ENCODE measurements at regions not wholly inside any gene's neighbourhood (a gene's known extent, or its start where the extent isn't known, plus 50 kb on each side); places are given as distances from the start of the nearest gene placed in this dataset.

DNA sequence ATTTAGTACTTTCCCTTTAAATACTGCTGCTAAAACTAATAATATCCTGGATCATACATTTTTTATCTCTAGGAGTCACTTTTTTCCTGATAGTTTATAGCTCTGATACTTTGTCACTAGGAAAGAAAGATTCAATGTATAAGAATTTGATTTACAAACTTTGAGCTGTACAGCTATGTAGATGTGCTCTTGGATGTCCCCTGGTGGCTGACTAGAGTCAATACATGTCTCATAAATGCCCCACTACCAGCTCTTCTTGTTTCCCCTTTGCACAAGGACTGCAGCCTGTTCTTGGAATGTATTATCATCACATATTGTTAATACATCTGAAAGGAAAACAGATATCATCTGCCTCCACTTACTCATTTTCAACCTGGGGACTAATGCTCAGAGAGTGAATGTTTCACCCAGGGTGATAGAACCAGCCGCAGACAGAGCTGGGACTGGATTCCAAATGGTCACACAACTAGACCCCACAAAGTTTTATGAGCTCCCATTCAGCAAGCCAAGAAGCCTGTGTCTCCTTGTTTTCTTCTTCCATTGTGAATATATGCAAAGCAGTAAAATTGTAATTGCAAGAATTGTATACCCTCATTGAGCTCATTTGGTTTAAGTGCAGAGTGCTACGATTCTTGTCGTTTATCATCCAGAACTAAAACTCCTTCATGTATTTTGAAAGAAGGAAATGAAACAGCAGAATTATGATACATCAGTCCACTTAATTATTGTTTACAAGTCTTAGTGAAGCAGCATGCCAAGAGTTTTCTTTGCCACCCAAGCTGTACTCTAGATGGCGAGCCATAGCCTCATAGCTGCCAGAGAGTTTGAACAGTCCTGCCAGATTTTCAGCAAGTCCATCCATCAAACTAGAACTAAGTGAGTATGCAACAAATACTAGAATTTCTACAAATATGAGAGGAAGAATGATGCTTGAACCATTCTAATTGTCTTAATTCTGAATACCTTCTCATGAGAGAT is 261.6 kb upstream of the LMCD1 start:
- H3K4me3 ChIP-seq (ENCODE audit: low read depth, low read length): no peak overlapping the region
- no peak for DNase-seq (ENCODE audit: low read depth)
- TF ChIP-seq, protein P1, sequence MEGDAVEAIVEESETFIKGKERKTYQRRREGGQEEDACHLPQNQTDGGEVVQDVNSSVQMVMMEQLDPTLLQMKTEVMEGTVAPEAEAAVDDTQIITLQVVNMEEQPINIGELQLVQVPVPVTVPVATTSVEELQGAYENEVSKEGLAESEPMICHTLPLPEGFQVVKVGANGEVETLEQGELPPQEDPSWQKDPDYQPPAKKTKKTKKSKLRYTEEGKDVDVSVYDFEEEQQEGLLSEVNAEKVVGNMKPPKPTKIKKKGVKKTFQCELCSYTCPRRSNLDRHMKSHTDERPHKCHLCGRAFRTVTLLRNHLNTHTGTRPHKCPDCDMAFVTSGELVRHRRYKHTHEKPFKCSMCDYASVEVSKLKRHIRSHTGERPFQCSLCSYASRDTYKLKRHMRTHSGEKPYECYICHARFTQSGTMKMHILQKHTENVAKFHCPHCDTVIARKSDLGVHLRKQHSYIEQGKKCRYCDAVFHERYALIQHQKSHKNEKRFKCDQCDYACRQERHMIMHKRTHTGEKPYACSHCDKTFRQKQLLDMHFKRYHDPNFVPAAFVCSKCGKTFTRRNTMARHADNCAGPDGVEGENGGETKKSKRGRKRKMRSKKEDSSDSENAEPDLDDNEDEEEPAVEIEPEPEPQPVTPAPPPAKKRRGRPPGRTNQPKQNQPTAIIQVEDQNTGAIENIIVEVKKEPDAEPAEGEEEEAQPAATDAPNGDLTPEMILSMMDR (conservative IDR thresholded peaks at IDR 0.05; ENCODE audit: low read depth, low read length): peak; percentile 97

DNA sequence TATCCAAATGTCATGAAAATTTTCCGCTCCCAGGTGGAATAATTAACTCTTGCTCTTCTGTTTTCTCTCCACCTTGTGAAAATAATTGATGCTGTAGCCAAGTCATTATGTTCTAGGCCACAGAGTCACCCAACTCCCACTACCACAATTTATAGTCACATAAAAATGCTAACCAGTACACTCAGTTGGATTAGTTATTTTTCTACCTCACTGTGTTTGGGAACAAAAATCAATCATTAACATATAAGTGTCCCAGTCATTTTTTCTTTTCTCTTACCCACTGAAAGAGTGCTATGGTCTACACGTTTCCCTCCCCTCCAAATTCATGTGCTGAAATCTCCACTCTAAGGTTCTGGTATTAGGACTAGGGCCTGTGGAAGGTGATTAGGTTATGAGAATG is 255.6 kb upstream of the LMCD1 start:
- peak; percentile 39 for DNase-seq (ENCODE audit: low read depth)
- no peak overlapping the region for H3K4me3 ChIP-seq (ENCODE audit: low read depth, low read length)
- TF ChIP-seq, protein P1 (conservative IDR thresholded peaks at IDR 0.05; ENCODE audit: low read depth, low read length): no peak

DNA sequence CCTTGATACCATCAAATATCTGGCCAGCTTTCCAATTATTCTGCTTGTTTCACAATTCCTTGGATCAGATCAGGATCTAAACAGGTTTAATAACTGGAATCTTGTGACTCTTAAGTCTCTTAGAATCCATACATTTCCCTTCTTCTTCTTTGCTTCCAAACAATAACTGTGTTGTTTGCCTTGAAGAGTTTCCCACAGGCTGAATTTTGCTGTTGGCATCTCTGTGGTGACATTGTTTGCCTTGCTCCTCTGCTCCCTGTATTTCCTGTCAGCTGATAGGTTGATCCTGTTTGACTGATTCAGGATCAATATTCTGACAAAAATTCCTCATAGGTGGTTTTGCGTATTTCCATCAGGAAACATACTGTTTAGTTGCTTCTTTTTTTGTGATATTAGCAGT is 248.4 kb upstream of the LMCD1 start:
- H3K4me3 ChIP-seq (ENCODE audit: low read depth, low read length): no peak overlapping the region
- TF ChIP-seq, protein P1 (conservative IDR thresholded peaks at IDR 0.05; ENCODE audit: low read depth, low read length): no peak
- no peak for DNase-seq (ENCODE audit: low read depth)

DNA sequence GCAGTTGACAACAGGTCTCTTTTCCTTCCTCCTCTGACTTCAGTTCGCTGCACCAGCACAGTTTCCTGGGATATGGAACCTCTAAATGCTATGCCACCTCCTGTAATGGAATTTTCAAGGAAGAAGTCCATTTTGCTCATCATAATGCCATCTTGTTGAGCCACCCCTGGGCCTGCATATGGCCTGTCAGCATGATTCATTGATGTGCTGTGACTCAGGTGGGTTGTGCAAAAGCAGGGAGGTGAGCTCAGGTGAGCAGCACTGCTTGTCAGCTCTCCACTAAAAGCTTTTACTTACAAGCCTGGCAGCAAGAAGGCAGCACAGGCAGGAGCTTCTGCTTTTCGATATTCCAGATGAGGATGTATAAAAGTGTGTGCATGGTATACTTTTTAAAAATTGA is 247.1 kb upstream of the LMCD1 start:
- TF ChIP-seq, protein P1 (conservative IDR thresholded peaks at IDR 0.05; ENCODE audit: low read depth, low read length): no peak
- DNase-seq (ENCODE audit: low read depth): no peak
- no peak overlapping the region for H3K4me3 ChIP-seq (ENCODE audit: low read depth, low read length)

DNA sequence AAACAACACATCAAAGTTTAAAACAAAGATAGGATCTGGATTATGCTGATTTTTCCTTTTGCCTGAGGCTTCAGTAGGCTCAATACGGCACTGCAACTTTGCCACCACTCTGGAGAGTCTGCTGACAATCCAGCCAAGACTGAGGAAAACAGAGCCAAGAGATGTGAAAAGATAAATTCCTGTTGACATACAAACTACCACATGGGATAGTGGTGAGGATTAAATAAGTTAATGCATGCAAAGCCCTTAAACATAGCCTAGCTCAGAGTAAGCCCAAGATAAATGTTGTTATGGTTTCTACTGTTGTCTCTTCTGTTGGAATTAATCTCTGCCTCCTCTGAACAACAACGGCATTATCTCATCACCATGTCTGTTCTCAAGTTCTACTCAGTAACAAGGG is 245.9 kb upstream of the LMCD1 start:
- H3K4me3 ChIP-seq (ENCODE audit: low read depth, low read length): no peak overlapping the region
- TF ChIP-seq, protein P1 (conservative IDR thresholded peaks at IDR 0.05; ENCODE audit: low read depth, low read length): no peak
- no peak for DNase-seq (ENCODE audit: low read depth)

DNA sequence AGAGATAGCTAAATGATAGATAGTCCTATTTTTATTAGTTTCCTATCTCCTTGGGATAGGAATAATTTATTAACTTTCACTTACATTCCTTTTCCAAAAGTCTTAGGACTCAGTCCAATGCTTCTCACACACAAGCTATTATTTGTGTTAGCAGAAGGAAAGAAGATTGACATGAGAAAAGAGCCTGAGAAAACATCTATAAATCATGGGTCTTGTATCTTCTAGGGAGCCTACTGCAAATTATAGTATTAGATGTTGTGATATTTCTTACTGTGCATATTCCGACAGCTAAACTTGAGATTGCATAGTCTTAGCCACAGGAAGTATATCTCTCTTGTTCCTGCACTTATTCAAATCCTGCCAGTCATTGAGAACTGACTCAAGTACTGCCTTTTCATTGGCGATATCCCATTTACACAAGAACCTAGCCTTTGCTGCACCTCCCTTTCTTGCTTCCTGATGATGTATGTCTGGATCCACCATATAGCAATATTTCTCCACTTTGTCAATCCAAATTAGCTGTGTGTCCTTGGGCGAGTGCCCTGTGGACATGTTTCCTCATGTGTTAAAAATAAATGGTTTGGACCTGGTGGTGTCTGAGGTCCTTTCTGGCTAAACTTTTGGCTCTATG is 245.1 kb upstream of the LMCD1 start:
- no peak for DNase-seq (ENCODE audit: low read depth)
- no peak overlapping the region for H3K4me3 ChIP-seq (ENCODE audit: low read depth, low read length)
- TF ChIP-seq, protein P1 (conservative IDR thresholded peaks at IDR 0.05; ENCODE audit: low read depth, low read length): no peak

Data from epithelial cell of proximal tubule (primary cell).